A673 (cell line): ENCODE measurements at regions not wholly inside any gene's neighbourhood (a gene's known extent, or its start where the extent isn't known, plus 50 kb on each side); places are given as distances from the start of the nearest gene placed in this dataset.

ENCODE experiments used
- EZH2 ChIP-seq: fragments of 200-600 bp; sonication (generic); IDR thresholded peaks from 2 replicates; pipeline ENCODE4 v1.6.1; 2017; ENCODE audit warnings: borderline replicate concordance, low read depth, mild to moderate bottlenecking, mixed read lengths, antibody characterized with exemption, low read length; ENCODE audit not compliant: poor library complexity, severe bottlenecking
- TF ChIP-seq, protein P1 (sequence below): fragments of 300-800, 200-600 bp; sonication (generic); conservative IDR thresholded peaks from 2 replicates; pipeline ENCODE4 v1.5.1; 2017; ENCODE audit warnings: low read depth, mild to moderate bottlenecking, antibody characterized with exemption, low read length, moderate library complexity, mixed read lengths

DNA sequence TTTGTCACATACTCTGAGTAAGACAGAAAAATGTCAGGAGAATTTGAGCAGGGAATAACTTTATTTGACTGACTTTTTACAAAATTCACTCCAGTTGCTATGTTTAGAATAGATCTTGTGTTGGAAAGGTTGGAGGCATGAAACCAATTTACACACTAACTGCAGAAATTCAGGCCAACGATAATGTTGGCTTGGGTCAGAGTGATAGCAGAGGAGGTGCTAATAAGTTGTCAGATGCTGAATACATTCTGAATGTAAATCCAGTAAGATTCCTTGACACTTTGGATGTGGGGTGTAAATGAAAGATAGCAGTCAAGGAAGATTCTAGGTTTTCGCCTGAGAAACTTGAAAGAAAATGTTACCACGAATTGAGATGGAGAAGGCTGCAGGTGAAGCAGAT, 502.5 kb upstream of the GHITM start:
- TF ChIP-seq, protein P1, sequence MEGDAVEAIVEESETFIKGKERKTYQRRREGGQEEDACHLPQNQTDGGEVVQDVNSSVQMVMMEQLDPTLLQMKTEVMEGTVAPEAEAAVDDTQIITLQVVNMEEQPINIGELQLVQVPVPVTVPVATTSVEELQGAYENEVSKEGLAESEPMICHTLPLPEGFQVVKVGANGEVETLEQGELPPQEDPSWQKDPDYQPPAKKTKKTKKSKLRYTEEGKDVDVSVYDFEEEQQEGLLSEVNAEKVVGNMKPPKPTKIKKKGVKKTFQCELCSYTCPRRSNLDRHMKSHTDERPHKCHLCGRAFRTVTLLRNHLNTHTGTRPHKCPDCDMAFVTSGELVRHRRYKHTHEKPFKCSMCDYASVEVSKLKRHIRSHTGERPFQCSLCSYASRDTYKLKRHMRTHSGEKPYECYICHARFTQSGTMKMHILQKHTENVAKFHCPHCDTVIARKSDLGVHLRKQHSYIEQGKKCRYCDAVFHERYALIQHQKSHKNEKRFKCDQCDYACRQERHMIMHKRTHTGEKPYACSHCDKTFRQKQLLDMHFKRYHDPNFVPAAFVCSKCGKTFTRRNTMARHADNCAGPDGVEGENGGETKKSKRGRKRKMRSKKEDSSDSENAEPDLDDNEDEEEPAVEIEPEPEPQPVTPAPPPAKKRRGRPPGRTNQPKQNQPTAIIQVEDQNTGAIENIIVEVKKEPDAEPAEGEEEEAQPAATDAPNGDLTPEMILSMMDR = no peak
- no peak for TF ChIP-seq EZH2
